Smooth muscle cell (in vitro differentiated cells): ENCODE measurements at regions not wholly inside any gene's neighbourhood (a gene's known extent, or its start where the extent isn't known, plus 50 kb on each side); places are given as distances from the start of the nearest gene placed in this dataset.

Experiments
- DNase-seq: peaks from one replicate; lab custom pipeline; 2025; ENCODE audit not compliant: unreplicated experiment; lab: John Stamatoyannopoulos, UW
- H2AFZ ChIP-seq: fragments of 200-600 bp; sonication (generic); 2 replicates; pipeline ENCODE4 v1.6.0; 2016; ENCODE audit warnings: antibody characterized with exemption, low read depth, mild to moderate bottlenecking
- H3F3A ChIP-seq: fragments of 200-600 bp; sonication (generic); 2 replicates; pipeline ENCODE4 v1.6.0; 2017; ENCODE audit warnings: antibody characterized with exemption, low read depth
- H3K27ac ChIP-seq: fragments of 200-600 bp; sonication (generic); 2 replicates; pipeline ENCODE4 v1.5.1; 2016; ENCODE audit warnings: low read depth, mild to moderate bottlenecking
- H3K27me3 ChIP-seq: fragments of 200-600 bp; sonication (generic); 2 replicates; pipeline ENCODE4 v1.6.1; 2016; ENCODE audit warnings: low read depth, mild to moderate bottlenecking
- H3K36me3 ChIP-seq: fragments of 200-600 bp; sonication (generic); 2 replicates; pipeline ENCODE4 v1.5.1; 2016; ENCODE audit warnings: low read depth
- H3K4me1 ChIP-seq: fragments of 200-600 bp; sonication (generic); 2 replicates; pipeline ENCODE4 v1.5.1; 2016; ENCODE audit warnings: low read depth
- H3K4me2 ChIP-seq: fragments of 200-600 bp; sonication (generic); 2 replicates; pipeline ENCODE4 v1.6.0; 2016; ENCODE audit warnings: mild to moderate bottlenecking
- H3K4me3 ChIP-seq: fragments of 200-600 bp; sonication (generic); 2 replicates; pipeline ENCODE4 v1.5.1; 2016; ENCODE audit warnings: mild to moderate bottlenecking
- H3K79me2 ChIP-seq: fragments of 200-600 bp; sonication (generic); 2 replicates; pipeline ENCODE4 v1.6.0; 2016; ENCODE audit warnings: low read depth, mild to moderate bottlenecking
- H3K9ac ChIP-seq: fragments of 200-600 bp; sonication (generic); 2 replicates; pipeline ENCODE4 v1.6.0; 2016; ENCODE audit warnings: low read depth
- H3K9me3 ChIP-seq: fragments of 200-600 bp; sonication (generic); replicated peaks from 2 replicates; pipeline ENCODE4 v1.5.1; 2016; ENCODE audit warnings: low read depth
- H4K20me1 ChIP-seq: fragments of 200-600 bp; sonication (generic); 2 replicates; pipeline ENCODE4 v1.6.0; 2016; ENCODE audit warnings: low read depth
- CTCF ChIP-seq: fragments of 200-600 bp; sonication (generic); IDR thresholded peaks from 2 replicates; pipeline ENCODE4 v1.5.1; 2017; ENCODE audit warnings: borderline replicate concordance, mild to moderate bottlenecking, antibody characterized with exemption; ENCODE audit not compliant: insufficient read depth, poor library complexity, severe bottlenecking
- WGBS: methylation state at CpG from one replicate; pipeline ENCODE4 v1.1.7; 2016; ENCODE audit warnings: low lambda C conversion rate; 5-methylcytosine and 5-hydroxymethylcytosine counted together

- Histone ChIP-seq H4K20me1 (no peaks in the 10 kb centered on the region), H2AFZ (no peak overlapping the region), H3F3A (no peaks in the 10 kb centered on the region), H3K4me2 (no peak overlapping the region), H3K36me3 (no peaks in the 10 kb centered on the region), H3K27ac (no peak overlapping the region), H3K9me3 (no peaks in the 10 kb centered on the region), H3K4me1 (no peaks in the 10 kb centered on the region), H3K79me2 (no peaks in the 10 kb centered on the region), H3K27me3 (no peaks in the 10 kb centered on the region), H3K9ac (no peak overlapping the region), H3K4me3 (no peak overlapping the region)
- TF ChIP-seq CTCF = no peak
- 72% methylated on average over 1 of the region's 1 CpG for WGBS
- DNase-seq = no peak
Observed at GRCh38 chr15:53009093-53009492, 219.0 kb upstream of the ONECUT1 start.

GRCh38 chr15:53000409-53000808 lies 210.3 kb upstream of the ONECUT1 start:
- no peaks in the 10 kb centered on the region for H3K4me1 ChIP-seq
- TF ChIP-seq CTCF = no peak

GRCh38 chr15:52997123-52997522 lies 207.0 kb upstream of the ONECUT1 start:
- Histone ChIP-seq H3K4me3 (no peak overlapping the region), H3K27ac (no peak overlapping the region), H4K20me1 (no peaks in the 10 kb centered on the region), H3K4me1 (no peaks in the 10 kb centered on the region), H3K36me3 (no peaks in the 10 kb centered on the region), H3K9ac (no peak overlapping the region), H3K79me2 (no peaks in the 10 kb centered on the region), H3F3A (no peaks in the 10 kb centered on the region), H3K4me2 (no peak overlapping the region), H3K27me3 (no peaks in the 10 kb centered on the region), H2AFZ (no peak overlapping the region), H3K9me3 (peaks cover 5% of the 10 kb centered on the region)
- DNase-seq = no peak
- no peak for TF ChIP-seq CTCF

More at GRCh38 chr15:53000409-53000808, 210.3 kb upstream of the ONECUT1 start:
- no peak overlapping the region for H3K4me3 ChIP-seq
- no peak overlapping the region for H3K4me2 ChIP-seq
- no peaks in the 10 kb centered on the region for H3K79me2 ChIP-seq
- WGBS = 81% methylated on average over 4 of the region's 4 CpGs
- H3K27me3 ChIP-seq = no peaks in the 10 kb centered on the region
- no peak for DNase-seq
- H2AFZ ChIP-seq = no peak overlapping the region
- H4K20me1 ChIP-seq = no peaks in the 10 kb centered on the region
- no peaks in the 10 kb centered on the region for H3K9me3 ChIP-seq
- H3K36me3 ChIP-seq = no peaks in the 10 kb centered on the region
- no peaks in the 10 kb centered on the region for H3F3A ChIP-seq
- no peak overlapping the region for H3K27ac ChIP-seq
- no peak overlapping the region for H3K9ac ChIP-seq

GRCh38 chr15:52994290-52994689 lies 204.2 kb upstream of the ONECUT1 start:
- TF ChIP-seq CTCF = no peak

More at GRCh38 chr15:52994290-52994689, 204.2 kb upstream of the ONECUT1 start:
- Histone ChIP-seq H3K36me3 (no peaks in the 10 kb centered on the region), H2AFZ (no peak overlapping the region), H3K27me3 (no peaks in the 10 kb centered on the region), H3K4me1 (no peaks in the 10 kb centered on the region), H3K9me3 (peaks cover 5% of the 10 kb centered on the region), H3K4me3 (no peak overlapping the region), H3K79me2 (no peaks in the 10 kb centered on the region), H3K4me2 (no peak overlapping the region), H3F3A (no peaks in the 10 kb centered on the region), H3K9ac (no peak overlapping the region), H3K27ac (no peak overlapping the region), H4K20me1 (no peaks in the 10 kb centered on the region)
- DNase-seq = no peak
- WGBS = 86% methylated on average over 1 of the region's 1 CpG
